Fibroblast of skin of left quadriceps (primary cell): ENCODE measurements at regions not wholly inside any gene's neighbourhood (a gene's known extent, or its start where the extent isn't known, plus 50 kb on each side); places are given as distances from the start of the nearest gene placed in this dataset.

Experiments
- DNase-seq, 2 experiments: peaks; one replicate each; pipeline ENCODE4 v3.0.0-alpha.2; 2013; ENCODE audit warnings: low read depth in 2 of 2

GRCh38 chr2:550860-551567, 126.2 kb downstream of the TMEM18 start:
- DNase-seq = no peak

- no peak for DNase-seq
Measured at GRCh38 chr2:545711-546650, 131.2 kb downstream of the TMEM18 start.

GRCh38 chr2:545228-545627, 132.0 kb downstream of the TMEM18 start:
- DNase-seq = no peak

- no peak for DNase-seq
Measured at GRCh38 chr2:538646-539045, 138.6 kb downstream of the TMEM18 start.

GRCh38 chr2:535222-535621, 142.0 kb downstream of the TMEM18 start:
- no peak for DNase-seq

- DNase-seq = no peak
Measured at GRCh38 chr2:529852-530251, 147.4 kb downstream of the TMEM18 start.

- DNase-seq = no peak
Measured at GRCh38 chr2:529424-529823, 147.8 kb downstream of the TMEM18 start.

- no peak for DNase-seq
Measured at GRCh38 chr2:527581-527980, 149.6 kb downstream of the TMEM18 start.

- DNase-seq = no peak
Measured at GRCh38 chr2:526918-527317, 150.3 kb downstream of the TMEM18 start.

GRCh38 chr2:525611-526010, 151.6 kb downstream of the TMEM18 start:
- DNase-seq = no peak

- DNase-seq = no peak
Measured at GRCh38 chr2:525021-525420, 152.2 kb downstream of the TMEM18 start.

GRCh38 chr2:524442-524841, 152.8 kb downstream of the TMEM18 start:
- DNase-seq = no peak

- no peak for DNase-seq
Measured at GRCh38 chr2:523698-524270, 153.4 kb downstream of the TMEM18 start.

- DNase-seq = no peak
Measured at GRCh38 chr2:522776-523175, 154.4 kb downstream of the TMEM18 start.

GRCh38 chr2:521853-522530, 155.2 kb downstream of the TMEM18 start:
- no peak for DNase-seq

GRCh38 chr2:520663-521340, 156.4 kb downstream of the TMEM18 start:
- no peak for DNase-seq

GRCh38 chr2:516944-517343, 160.3 kb downstream of the TMEM18 start:
- no peak for DNase-seq

- no peak for DNase-seq
Measured at GRCh38 chr2:516131-516530, 161.1 kb downstream of the TMEM18 start.

GRCh38 chr2:515441-516127, 161.6 kb downstream of the TMEM18 start:
- DNase-seq = no peak

GRCh38 chr2:513981-514706, 163.1 kb downstream of the TMEM18 start:
- DNase-seq = no peak
